HCT116 (cell line): ENCODE measurements at regions not wholly inside any gene's neighbourhood (a gene's known extent, or its start where the extent isn't known, plus 50 kb on each side); places are given as distances from the start of the nearest gene placed in this dataset.

Experiments
- ATAC-seq: fragments of 200-7000 bp; cut with Tn5 transposase; 2 replicates; pipeline ENCODE4 v1.9.1; 2020; ENCODE audit warnings: mild to moderate bottlenecking, moderate library complexity
- BruUV-seq: library from RNA; stranded (reverse); fragments of 400-500 nt; replicated peaks from 2 replicates; lab custom pipeline; 2021; lab: Mats Ljungman, UMichigan
- CTCF ChIA-PET: fragments of 300-600 bp; sonication (Branson Sonifier 250); formaldehyde crosslinking; loops from one replicate; lab custom pipeline; 2021; ENCODE audit warnings: antibody characterized with exemption; lab: Charles Lee
- POLR2A ChIA-PET: fragments of 300-600, 350-600 bp; sonication (Branson Sonifier 250); formaldehyde crosslinking; loops from one replicate; lab custom pipeline; 2021; ENCODE audit warnings: antibody characterized with exemption; lab: Charles Lee
- RAD21 ChIA-PET, 2 experiments: fragments of 300-600 bp; sonication (Branson Sonifier 250); formaldehyde crosslinking; loops; one replicate each; lab custom pipeline; 2023; ENCODE audit warnings: low total read pairs in 2 of 2; ENCODE audit not compliant: uncharacterized antibody in 2 of 2, unreplicated experiment in 2 of 2, low non-redundant PET in 1 of 2; lab: Charles Lee
- DNase-seq: peaks from one replicate; pipeline ENCODE4 v3.0.0-alpha.2; 2010; ENCODE audit warnings: low read depth, low spot score
- H2AFZ ChIP-seq: fragments of 200-600 bp; shearing (Covaris generic), sonication (generic); 2 replicates; pipeline ENCODE4 v1.6.1; 2017; ENCODE audit warnings: low read depth, mixed run types, mixed read lengths, antibody characterized with exemption, low read length; ENCODE audit not compliant: poor library complexity, severe bottlenecking
- H3K27ac ChIP-seq: 2 replicates; pipeline ENCODE4 v1.5.1; 2012; ENCODE audit warnings: low read depth, low read length
- H3K27me3 ChIP-seq: fragments of 200-600 bp; sonication (generic); 2 replicates; pipeline ENCODE4 v1.6.1; 2016; ENCODE audit warnings: mixed run types, low read length, mixed read lengths; ENCODE audit not compliant: insufficient read depth
- H3K36me3 ChIP-seq, 2 experiments: fragments of 200-500 bp in 1 of 2; fragments of 200-600 bp in 1 of 2; sonication (Bioruptor generic) in 1 of 2; sonication (generic) in 1 of 2; 2 replicates each; pipeline versions ENCODE4 v1.5.1 to v1.6.1; 2014 to 2016; ENCODE audit warnings: low read length in 2 of 2, inconsistent platforms in 1 of 2, mixed read lengths in 1 of 2, mixed run types in 1 of 2; ENCODE audit not compliant: insufficient read depth in 2 of 2, control insufficient read depth in 1 of 2
- H3K4me1 ChIP-seq, 2 experiments: fragments of 200-600 bp in 1 of 2; sonication (generic) in 1 of 2; 2 replicates each; pipeline versions ENCODE4 v1.5.1 to v1.6.1; 2012 to 2017; ENCODE audit warnings: low read length in 2 of 2, inconsistent platforms in 1 of 2, mild to moderate bottlenecking in 1 of 2, mixed read lengths in 1 of 2, mixed run types in 1 of 2, moderate library complexity in 1 of 2; ENCODE audit not compliant: insufficient read depth in 2 of 2, control insufficient read depth in 1 of 2
- H3K4me2 ChIP-seq: fragments of 200-600 bp; sonication (generic); 2 replicates; pipeline ENCODE4 v1.6.1; 2017; ENCODE audit warnings: mixed run types, low read length, mixed read lengths
- H3K4me3 ChIP-seq, 2 experiments: fragments of 200-600 bp in 1 of 2; sonication (generic) in 1 of 2; replicated peaks in 1 of 2; 2 replicates each; pipeline ENCODE4 v1.5.1; 2011 to 2016; ENCODE audit warnings: low read length in 2 of 2, control low read depth in 1 of 2, low read depth in 1 of 2, mild to moderate bottlenecking in 1 of 2, mixed read lengths in 1 of 2, mixed run types in 1 of 2
- H3K79me2 ChIP-seq: fragments of 200-600 bp; sonication (generic); 2 replicates; pipeline ENCODE4 v1.6.1; 2017; ENCODE audit warnings: mild to moderate bottlenecking, mixed run types, low read length, moderate library complexity, mixed read lengths; ENCODE audit not compliant: insufficient read depth
- H3K9ac ChIP-seq: fragments of 200-600 bp; sonication (generic); 2 replicates; pipeline ENCODE4 v1.6.1; 2016; ENCODE audit warnings: low read length, mixed read lengths
- H3K9me2 ChIP-seq: fragments of 200-600 bp; sonication (generic), shearing (Covaris generic); 2 replicates; pipeline ENCODE4 v1.6.1; 2017; ENCODE audit warnings: mixed run types, mild to moderate bottlenecking, moderate library complexity; ENCODE audit not compliant: insufficient read depth
- H3K9me3 ChIP-seq, 2 experiments: fragments of 200-500 bp in 1 of 2; fragments of 200-600 bp in 1 of 2; sonication (Bioruptor generic) in 1 of 2; sonication (generic) in 1 of 2; 2 replicates each; pipeline ENCODE4 v1.6.1; 2014 to 2017; ENCODE audit warnings: low read length in 2 of 2, mixed read lengths in 2 of 2, inconsistent platforms in 1 of 2, low read depth in 1 of 2, mild to moderate bottlenecking in 1 of 2, mixed run types in 1 of 2, moderate library complexity in 1 of 2; ENCODE audit not compliant: control insufficient read depth in 1 of 2, insufficient read depth in 1 of 2
- H4K20me1 ChIP-seq: fragments of 200-600 bp; sonication (generic), shearing (Covaris generic); 2 replicates; pipeline ENCODE4 v1.6.1; 2017; ENCODE audit warnings: mixed run types, mild to moderate bottlenecking, moderate library complexity; ENCODE audit not compliant: insufficient read depth
- CBX3 ChIP-seq: IDR thresholded peaks from 2 replicates; pipeline ENCODE4 v1.6.1; 2012; ENCODE audit warnings: low read depth
- CEBPB ChIP-seq: IDR thresholded peaks from 2 replicates; pipeline ENCODE4 v1.6.1; 2012; ENCODE audit warnings: low read depth
- EGR1 ChIP-seq: IDR thresholded peaks from 2 replicates; pipeline ENCODE4 v1.6.1; 2012; ENCODE audit warnings: low read depth
- ELF1 ChIP-seq: IDR thresholded peaks from 2 replicates; pipeline ENCODE4 v1.6.1; 2012; ENCODE audit warnings: low read depth, borderline replicate concordance
- EZH2 ChIP-seq: fragments of 200-600 bp; sonication (generic); IDR thresholded peaks from 2 replicates; pipeline ENCODE4 v1.6.1; 2017; ENCODE audit warnings: antibody characterized with exemption, mixed run types
- FOSL1 ChIP-seq: IDR thresholded peaks from 2 replicates; pipeline ENCODE4 v1.6.1; 2012; ENCODE audit warnings: low read depth
- JUND ChIP-seq: IDR thresholded peaks from 2 replicates; pipeline ENCODE4 v1.6.1; 2012
- POLR2AphosphoS5 ChIP-seq: IDR thresholded peaks from 2 replicates; pipeline ENCODE4 v1.6.1; 2011; ENCODE audit warnings: mild to moderate bottlenecking, low read depth, low read length, moderate library complexity
- RAD21 ChIP-seq: IDR thresholded peaks from 2 replicates; pipeline ENCODE4 v1.6.1; 2012; ENCODE audit warnings: low read depth, mild to moderate bottlenecking
- SIN3A ChIP-seq: IDR thresholded peaks from 2 replicates; pipeline ENCODE4 v1.6.1; 2012; ENCODE audit warnings: low read depth
- SP1 ChIP-seq: IDR thresholded peaks from 2 replicates; pipeline ENCODE4 v1.6.1; 2012; ENCODE audit warnings: low read depth
- TCF7L2 ChIP-seq: IDR thresholded peaks from 2 replicates; pipeline ENCODE4 v1.7.0; 2011; ENCODE audit warnings: borderline replicate concordance, inconsistent platforms; ENCODE audit not compliant: insufficient read depth, insufficient read length; ENCODE audit errors: extremely low read depth
- ZFX ChIP-seq: fragments of 450-650 bp; IDR thresholded peaks from 2 replicates; pipeline ENCODE4 v1.6.1; 2017
- ZNF274 ChIP-seq: fragments of 200-500 bp; sonication (Bioruptor generic); IDR thresholded peaks from 2 replicates; pipeline ENCODE4 v1.6.1; 2014; ENCODE audit warnings: mild to moderate bottlenecking, low read depth, low read length, inconsistent platforms
- intact Hi-C: fragments of 100-400 bp; cut with micrococcal nuclease; formaldehyde crosslinking; loops from 2 replicates; pipeline ENCODE4 v1.10.0; 2022
- TF ChIP-seq, protein P1 (sequence below): IDR thresholded peaks from 2 replicates; pipeline ENCODE4 v1.6.1; 2012
- TF ChIP-seq, protein P2 (sequence below): IDR thresholded peaks from 2 replicates; pipeline ENCODE4 v1.6.1; 2012; ENCODE audit warnings: low read depth
- TF ChIP-seq, protein P3 (sequence below): IDR thresholded peaks from 2 replicates; pipeline ENCODE4 v1.6.1; 2012

DNA sequence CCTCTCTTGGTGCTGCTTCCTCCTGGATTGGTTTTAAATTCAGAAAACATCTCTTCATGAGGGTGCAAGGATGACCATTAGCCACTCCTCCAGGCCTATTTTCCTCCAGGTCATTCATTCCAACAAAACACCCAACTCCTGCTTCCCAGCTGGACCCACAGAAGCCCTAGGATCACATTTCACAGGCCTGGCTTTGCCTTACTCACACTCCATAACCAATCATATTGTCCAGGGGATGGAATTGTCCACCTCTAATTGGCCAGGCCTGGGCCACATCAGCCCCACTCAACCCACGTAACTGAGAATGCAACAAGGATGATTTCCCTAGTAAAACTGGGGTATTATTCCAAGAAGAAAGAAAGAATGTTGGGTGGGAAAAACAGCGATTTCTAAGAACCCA lies 616.7 kb upstream of the SUCLG2 start:
- H3K27ac ChIP-seq = no peak overlapping the region
- no peaks in the 10 kb centered on the region for H3K27me3 ChIP-seq
- H3K9me2 ChIP-seq = no peaks in the 10 kb centered on the region
- ChIA-PET POLR2A (no interaction called here), RAD21 (no interaction called here), CTCF (no interaction called here)
- TF ChIP-seq ZFX = no peak
- no peak for TF ChIP-seq TCF7L2
- no peak for TF ChIP-seq SIN3A
- no peak for TF ChIP-seq JUND
- no peak for TF ChIP-seq POLR2AphosphoS5
- no peak for TF ChIP-seq EGR1
- TF ChIP-seq, protein P1, sequence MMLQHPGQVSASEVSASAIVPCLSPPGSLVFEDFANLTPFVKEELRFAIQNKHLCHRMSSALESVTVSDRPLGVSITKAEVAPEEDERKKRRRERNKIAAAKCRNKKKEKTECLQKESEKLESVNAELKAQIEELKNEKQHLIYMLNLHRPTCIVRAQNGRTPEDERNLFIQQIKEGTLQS = no peak
- no peak for TF ChIP-seq ZNF274
- TF ChIP-seq EZH2 = no peak
- no peak for TF ChIP-seq RAD21
- no peak for TF ChIP-seq FOSL1
- TF ChIP-seq, protein P2, sequence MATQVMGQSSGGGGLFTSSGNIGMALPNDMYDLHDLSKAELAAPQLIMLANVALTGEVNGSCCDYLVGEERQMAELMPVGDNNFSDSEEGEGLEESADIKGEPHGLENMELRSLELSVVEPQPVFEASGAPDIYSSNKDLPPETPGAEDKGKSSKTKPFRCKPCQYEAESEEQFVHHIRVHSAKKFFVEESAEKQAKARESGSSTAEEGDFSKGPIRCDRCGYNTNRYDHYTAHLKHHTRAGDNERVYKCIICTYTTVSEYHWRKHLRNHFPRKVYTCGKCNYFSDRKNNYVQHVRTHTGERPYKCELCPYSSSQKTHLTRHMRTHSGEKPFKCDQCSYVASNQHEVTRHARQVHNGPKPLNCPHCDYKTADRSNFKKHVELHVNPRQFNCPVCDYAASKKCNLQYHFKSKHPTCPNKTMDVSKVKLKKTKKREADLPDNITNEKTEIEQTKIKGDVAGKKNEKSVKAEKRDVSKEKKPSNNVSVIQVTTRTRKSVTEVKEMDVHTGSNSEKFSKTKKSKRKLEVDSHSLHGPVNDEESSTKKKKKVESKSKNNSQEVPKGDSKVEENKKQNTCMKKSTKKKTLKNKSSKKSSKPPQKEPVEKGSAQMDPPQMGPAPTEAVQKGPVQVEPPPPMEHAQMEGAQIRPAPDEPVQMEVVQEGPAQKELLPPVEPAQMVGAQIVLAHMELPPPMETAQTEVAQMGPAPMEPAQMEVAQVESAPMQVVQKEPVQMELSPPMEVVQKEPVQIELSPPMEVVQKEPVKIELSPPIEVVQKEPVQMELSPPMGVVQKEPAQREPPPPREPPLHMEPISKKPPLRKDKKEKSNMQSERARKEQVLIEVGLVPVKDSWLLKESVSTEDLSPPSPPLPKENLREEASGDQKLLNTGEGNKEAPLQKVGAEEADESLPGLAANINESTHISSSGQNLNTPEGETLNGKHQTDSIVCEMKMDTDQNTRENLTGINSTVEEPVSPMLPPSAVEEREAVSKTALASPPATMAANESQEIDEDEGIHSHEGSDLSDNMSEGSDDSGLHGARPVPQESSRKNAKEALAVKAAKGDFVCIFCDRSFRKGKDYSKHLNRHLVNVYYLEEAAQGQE = no peak
- TF ChIP-seq, protein P3, sequence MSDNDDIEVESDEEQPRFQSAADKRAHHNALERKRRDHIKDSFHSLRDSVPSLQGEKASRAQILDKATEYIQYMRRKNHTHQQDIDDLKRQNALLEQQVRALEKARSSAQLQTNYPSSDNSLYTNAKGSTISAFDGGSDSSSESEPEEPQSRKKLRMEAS = no peak
- TF ChIP-seq CBX3 = no peak
- no peak for TF ChIP-seq CEBPB
- TF ChIP-seq SP1 = no peak
- TF ChIP-seq ELF1 = no peak
- no peak overlapping the region for H2AFZ ChIP-seq
- H3K79me2 ChIP-seq = no peaks in the 10 kb centered on the region
- H3K9me3 ChIP-seq = peaks cover 0 to 5% of the 10 kb centered on the region in 2 experiments; a peak in 1 of 4 replicates
- H3K4me3 ChIP-seq = no peak overlapping the region
- H3K36me3 ChIP-seq = no peaks in the 10 kb centered on the region
- DNase-seq (no peak), ATAC-seq (no peak)
- BruUV-seq = no TSS peak
- H3K4me2 ChIP-seq = no peak overlapping the region
- intact Hi-C loops = no loop called here
- H3K4me1 ChIP-seq = no peaks in the 10 kb centered on the region
- no peak overlapping the region for H3K9ac ChIP-seq
- no peaks in the 10 kb centered on the region for H4K20me1 ChIP-seq
